ENCODE measurements at regions not wholly inside any gene's neighbourhood (a gene's known extent, or its start where the extent isn't known, plus 50 kb on each side); places are given as distances from the start of the nearest gene placed in this dataset.

DNA sequence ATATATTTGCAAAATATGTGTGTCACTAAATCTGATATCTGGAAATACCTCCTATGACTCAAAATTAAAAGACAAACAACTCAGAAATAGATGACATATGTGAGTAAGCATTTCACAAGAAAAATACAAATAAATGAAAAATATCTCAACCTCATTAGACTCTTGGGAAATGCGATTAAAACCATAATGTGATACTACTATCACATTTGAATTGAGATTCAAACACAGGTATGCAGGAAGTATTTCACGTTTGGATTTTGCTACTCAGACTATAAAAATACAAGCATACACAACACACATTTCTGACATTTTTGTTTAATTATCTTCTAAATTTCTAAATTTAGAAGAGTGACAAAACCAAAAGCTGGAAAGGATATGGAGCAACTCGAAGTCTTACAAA is 811.9 kb upstream of the LRRC4C start:
- TF ChIP-seq, protein P1, sequence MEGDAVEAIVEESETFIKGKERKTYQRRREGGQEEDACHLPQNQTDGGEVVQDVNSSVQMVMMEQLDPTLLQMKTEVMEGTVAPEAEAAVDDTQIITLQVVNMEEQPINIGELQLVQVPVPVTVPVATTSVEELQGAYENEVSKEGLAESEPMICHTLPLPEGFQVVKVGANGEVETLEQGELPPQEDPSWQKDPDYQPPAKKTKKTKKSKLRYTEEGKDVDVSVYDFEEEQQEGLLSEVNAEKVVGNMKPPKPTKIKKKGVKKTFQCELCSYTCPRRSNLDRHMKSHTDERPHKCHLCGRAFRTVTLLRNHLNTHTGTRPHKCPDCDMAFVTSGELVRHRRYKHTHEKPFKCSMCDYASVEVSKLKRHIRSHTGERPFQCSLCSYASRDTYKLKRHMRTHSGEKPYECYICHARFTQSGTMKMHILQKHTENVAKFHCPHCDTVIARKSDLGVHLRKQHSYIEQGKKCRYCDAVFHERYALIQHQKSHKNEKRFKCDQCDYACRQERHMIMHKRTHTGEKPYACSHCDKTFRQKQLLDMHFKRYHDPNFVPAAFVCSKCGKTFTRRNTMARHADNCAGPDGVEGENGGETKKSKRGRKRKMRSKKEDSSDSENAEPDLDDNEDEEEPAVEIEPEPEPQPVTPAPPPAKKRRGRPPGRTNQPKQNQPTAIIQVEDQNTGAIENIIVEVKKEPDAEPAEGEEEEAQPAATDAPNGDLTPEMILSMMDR (IDR thresholded peaks at IDR 0.05; ENCODE audit: borderline replicate concordance, extremely low read depth, low read length, poor library complexity, severe bottlenecking) = no peak
- TF ChIP-seq EZH2 (IDR thresholded peaks at IDR 0.05; ENCODE audit: borderline replicate concordance, low read depth, low read length, severe bottlenecking) = no peak

Data from DND-41 (cell line).